ENCODE measurements at regions not wholly inside any gene's neighbourhood (a gene's known extent, or its start where the extent isn't known, plus 50 kb on each side); places are given as distances from the start of the nearest gene placed in this dataset.

DNA sequence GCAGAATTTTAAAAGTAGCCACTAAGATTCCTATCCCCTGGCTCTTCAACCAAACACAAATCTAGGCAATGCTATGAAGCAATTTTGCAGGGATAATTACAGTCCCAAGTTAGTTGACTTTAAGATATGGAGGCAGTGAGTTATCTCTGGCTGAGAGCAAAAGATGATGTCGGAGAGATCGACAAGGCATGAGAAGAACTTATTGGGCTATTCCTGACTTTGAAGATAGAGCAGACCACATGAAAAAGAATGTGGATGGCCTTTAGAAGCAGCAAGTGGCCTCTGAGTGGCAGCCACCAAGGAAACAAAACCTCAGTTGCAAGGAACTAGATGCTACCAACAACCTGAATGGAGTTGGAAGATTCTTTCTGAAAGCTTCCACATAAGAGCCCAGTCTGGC lies 58.2 kb upstream of the PPM1B start:
- no peaks in the 10 kb centered on the region for H3K4me1 ChIP-seq (ENCODE audit: control insufficient read depth in 1 of 2, insufficient read depth in 2 of 2, low read length in 2 of 2)
- H3K9ac ChIP-seq (ENCODE audit: low read depth in 1 of 2, low read length in 2 of 2), result no peak overlapping the region
- no peak overlapping the region for H3K4me3 ChIP-seq (ENCODE audit: low read depth in 1 of 2, low read length in 2 of 2)
- H3K27ac ChIP-seq (ENCODE audit: low read depth, low read length), result no peak overlapping the region
- no peaks in the 10 kb centered on the region for H3K36me3 ChIP-seq (ENCODE audit: control insufficient read depth in 1 of 2, insufficient read depth in 2 of 2, low read length in 2 of 2)
- H3K9me3 ChIP-seq (ENCODE audit: control insufficient read depth in 1 of 2, low read length in 2 of 2), result no peaks in the 10 kb centered on the region
- no peaks in the 10 kb centered on the region for H3K27me3 ChIP-seq (ENCODE audit: control insufficient read depth in 1 of 2, insufficient read depth in 2 of 2, low read length in 2 of 2)

DNA sequence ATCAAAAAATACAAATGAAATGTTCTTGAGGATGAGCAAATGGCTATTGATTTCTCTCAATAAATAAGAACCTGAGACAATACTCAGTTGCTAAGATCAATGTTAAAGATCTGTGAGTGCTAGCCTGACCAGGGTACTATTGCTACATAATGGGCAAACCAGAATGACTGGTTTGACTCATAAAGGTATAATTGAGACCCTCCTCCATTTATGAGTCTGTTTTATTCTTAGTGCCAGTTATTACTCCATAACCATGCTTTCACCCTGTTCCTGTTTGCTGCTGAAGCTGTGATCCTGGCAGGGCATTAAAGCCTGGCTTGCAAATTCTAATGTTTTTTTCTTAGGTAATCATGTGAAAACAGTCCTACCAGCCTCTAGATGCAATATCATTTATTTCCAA lies 56.6 kb upstream of the PPM1B start:
- H3K4me3 ChIP-seq (ENCODE audit: low read depth in 1 of 2, low read length in 2 of 2), result no peak overlapping the region
- H3K4me1 ChIP-seq (ENCODE audit: control insufficient read depth in 1 of 2, insufficient read depth in 2 of 2, low read length in 2 of 2), result no peaks in the 10 kb centered on the region
- no peak overlapping the region for H3K27ac ChIP-seq (ENCODE audit: low read depth, low read length)
- no peak overlapping the region for H3K9ac ChIP-seq (ENCODE audit: low read depth in 1 of 2, low read length in 2 of 2)
- H3K27me3 ChIP-seq (ENCODE audit: control insufficient read depth in 1 of 2, insufficient read depth in 2 of 2, low read length in 2 of 2), result no peaks in the 10 kb centered on the region
- no peaks in the 10 kb centered on the region for H3K36me3 ChIP-seq (ENCODE audit: control insufficient read depth in 1 of 2, insufficient read depth in 2 of 2, low read length in 2 of 2)
- H3K9me3 ChIP-seq (ENCODE audit: control insufficient read depth in 1 of 2, low read length in 2 of 2), result no peaks in the 10 kb centered on the region

DNA sequence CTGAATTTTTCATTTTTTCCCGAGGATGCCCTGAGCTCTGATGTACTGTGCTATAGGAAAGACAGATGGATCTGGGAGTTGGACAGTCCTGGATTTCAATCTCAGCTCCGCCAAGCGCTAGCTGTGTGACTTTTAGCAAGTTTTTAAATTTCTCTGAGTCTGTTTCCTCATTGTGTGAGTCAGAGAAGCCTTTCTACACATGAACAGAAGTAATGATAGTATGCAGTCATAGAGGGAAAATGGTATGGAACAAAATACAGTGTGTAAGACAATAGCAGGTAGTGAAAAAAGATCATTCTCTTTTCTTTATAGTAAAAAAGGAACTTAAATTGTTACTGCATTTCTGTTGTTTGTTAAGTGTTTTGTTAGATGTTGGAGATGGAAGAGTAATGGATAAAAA lies 52.4 kb upstream of the PPM1B start:
- H3K36me3 ChIP-seq (ENCODE audit: control insufficient read depth in 1 of 2, insufficient read depth in 2 of 2, low read length in 2 of 2), result no peaks in the 10 kb centered on the region
- no peak overlapping the region for H3K27ac ChIP-seq (ENCODE audit: low read depth, low read length)
- no peak overlapping the region for H3K9ac ChIP-seq (ENCODE audit: low read depth in 1 of 2, low read length in 2 of 2)
- no peaks in the 10 kb centered on the region for H3K9me3 ChIP-seq (ENCODE audit: control insufficient read depth in 1 of 2, low read length in 2 of 2)
- H3K27me3 ChIP-seq (ENCODE audit: control insufficient read depth in 1 of 2, insufficient read depth in 2 of 2, low read length in 2 of 2), result no peaks in the 10 kb centered on the region
- no peak overlapping the region for H3K4me3 ChIP-seq (ENCODE audit: low read depth in 1 of 2, low read length in 2 of 2)
- H3K4me1 ChIP-seq (ENCODE audit: control insufficient read depth in 1 of 2, insufficient read depth in 2 of 2, low read length in 2 of 2), result no peaks in the 10 kb centered on the region

DNA sequence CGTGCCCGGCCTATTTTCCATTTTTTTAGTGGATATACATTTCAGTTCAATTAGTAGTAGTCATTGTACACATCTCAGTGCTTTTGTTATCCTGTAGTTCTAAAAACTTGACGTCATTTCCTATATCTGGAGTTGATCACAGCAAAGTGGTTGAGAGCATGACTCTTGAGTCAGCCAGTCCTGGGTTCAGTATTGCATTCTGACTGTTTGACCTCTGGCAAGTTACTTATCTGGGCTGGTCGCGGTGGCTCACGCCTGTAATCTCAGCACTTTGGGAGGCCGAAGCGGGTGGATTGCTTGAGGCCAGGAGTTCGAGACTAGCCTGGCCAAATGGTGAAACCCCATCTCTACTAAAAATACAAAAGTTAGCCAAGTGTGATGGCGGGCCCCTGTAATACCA lies 50.4 kb upstream of the PPM1B start:
- Histone ChIP-seq H3K36me3 (ENCODE audit: control insufficient read depth in 1 of 2, insufficient read depth in 2 of 2, low read length in 2 of 2) (no peaks in the 10 kb centered on the region), H3K9ac (ENCODE audit: low read depth in 1 of 2, low read length in 2 of 2) (no peak overlapping the region), H3K27ac (ENCODE audit: low read depth, low read length) (no peak overlapping the region), H3K4me1 (ENCODE audit: control insufficient read depth in 1 of 2, insufficient read depth in 2 of 2, low read length in 2 of 2) (no peaks in the 10 kb centered on the region), H3K9me3 (ENCODE audit: control insufficient read depth in 1 of 2, low read length in 2 of 2) (no peaks in the 10 kb centered on the region), H3K27me3 (ENCODE audit: control insufficient read depth in 1 of 2, insufficient read depth in 2 of 2, low read length in 2 of 2) (no peaks in the 10 kb centered on the region), H3K4me3 (ENCODE audit: low read depth in 1 of 2, low read length in 2 of 2) (no peak overlapping the region)

Data from duodenal mucosa (tissue), 2 donors.